ENCODE measurements at regions not wholly inside any gene's neighbourhood (a gene's known extent, or its start where the extent isn't known, plus 50 kb on each side); places are given as distances from the start of the nearest gene placed in this dataset.

- DNase-seq: no peak
Measured at GRCh38 chr1:213914392-213914791, 73.4 kb upstream of the PROX1 start.

- DNase-seq: no peak
Measured at GRCh38 chr1:213921311-213921710, 66.5 kb upstream of the PROX1 start.

GRCh38 chr1:213921712-213922111, 66.1 kb upstream of the PROX1 start:
- no peak for DNase-seq

GRCh38 chr1:213925531-213926182, 62.1 kb upstream of the PROX1 start:
- no peak for DNase-seq

GRCh38 chr1:213927846-213928245, 59.9 kb upstream of the PROX1 start:
- DNase-seq: no peak

GRCh38 chr1:213929398-213929797, 58.4 kb upstream of the PROX1 start:
- no peak for DNase-seq

- no peak for DNase-seq
Measured at GRCh38 chr1:213931836-213932235, 55.9 kb upstream of the PROX1 start.

- no peak for DNase-seq
Measured at GRCh38 chr1:213933336-213933735, 54.4 kb upstream of the PROX1 start.

- DNase-seq: peak; percentile 89
Measured at GRCh38 chr1:213934649-213935048, 53.1 kb upstream of the PROX1 start.

- DNase-seq: no peak
Measured at GRCh38 chr1:213936571-213936970, 51.2 kb upstream of the PROX1 start.

All from NCI-H1092 (cell line).